ENCODE measurements at regions not wholly inside any gene's neighbourhood (a gene's known extent, or its start where the extent isn't known, plus 50 kb on each side); places are given as distances from the start of the nearest gene placed in this dataset.
"Not testable (repeated sequence)": the region's sequence is repeated elsewhere in the genome, so short reads cannot be mapped to it uniquely, and the experiment has no call there.

GRCh38 chr2:215819713-215820112 lies 193.6 kb downstream of the MREG start:
- H3K4me1 ChIP-seq (ENCODE audit: control insufficient read depth, insufficient read depth, low read length); DNase-seq (ENCODE audit: low read depth, low spot score); H2AFZ ChIP-seq (ENCODE audit: control insufficient read depth, low read depth, low read length); FAIRE-seq; H3K79me2 ChIP-seq (ENCODE audit: control insufficient read depth, insufficient read depth, low read length); BruUV-seq (replicated peaks); POLR2A ChIA-PET; intact Hi-C loops (cut with micrococcal nuclease; ENCODE audit: unreplicated experiment); H4K20me1 ChIP-seq (ENCODE audit: control insufficient read depth, insufficient read depth); SMC1A ChIA-PET (ENCODE audit: uncharacterized antibody, unreplicated experiment); H3K4me2 ChIP-seq (ENCODE audit: control insufficient read depth, insufficient read depth); H3K36me3 ChIP-seq (ENCODE audit: control insufficient read depth in 2 of 2, insufficient read depth in 2 of 2, low read length in 1 of 2); ATAC-seq; H3K4me3 ChIP-seq; H3K27me3 ChIP-seq (replicated peaks in 1 of 2; ENCODE audit: control insufficient read depth in 2 of 2, insufficient read depth in 2 of 2, low read length in 1 of 2); in situ Hi-C loops (cut with MboI); H3K9ac ChIP-seq (ENCODE audit: control insufficient read depth, insufficient read depth, low read length); RAD21 ChIA-PET (ENCODE audit: unreplicated experiment); H3K9me3 ChIP-seq (replicated peaks; ENCODE audit: control insufficient read depth, insufficient read depth, low read length); H3K27ac ChIP-seq (ENCODE audit: control insufficient read depth, insufficient read depth): not testable (repeated sequence)
- CTCF ChIA-PET, result interaction anchor here (1.9 kb wide), 1 partner anchor 8 kb away, joined by 8 read pairs; no protein-coding TSS in a partner anchor
- WGBS (ENCODE audit: insufficient coverage, insufficient replicate concordance, low lambda C conversion rate, missing lambda C conversion rate), result 44% methylated on average over 3 of the region's 3 CpGs

GRCh38 chr2:215817046-215817445 lies 196.3 kb downstream of the MREG start:
- Histone ChIP-seq H3K4me3 (no peak overlapping the region), H3K27me3 (replicated peaks in 1 of 2; ENCODE audit: control insufficient read depth in 2 of 2, insufficient read depth in 2 of 2, low read length in 1 of 2) (no peaks in the 10 kb centered on the region), H2AFZ (ENCODE audit: control insufficient read depth, low read depth, low read length) (no peak overlapping the region), H3K4me2 (ENCODE audit: control insufficient read depth, insufficient read depth) (no peak overlapping the region), H3K4me1 (ENCODE audit: control insufficient read depth, insufficient read depth, low read length) (peaks cover 8% of the 10 kb centered on the region), H3K27ac (ENCODE audit: control insufficient read depth, insufficient read depth) (no peak overlapping the region), H3K79me2 (ENCODE audit: control insufficient read depth, insufficient read depth, low read length) (no peaks in the 10 kb centered on the region), H4K20me1 (ENCODE audit: control insufficient read depth, insufficient read depth) (no peaks in the 10 kb centered on the region), H3K9me3 (replicated peaks; ENCODE audit: control insufficient read depth, insufficient read depth, low read length) (peaks cover 2% of the 10 kb centered on the region; the same call in 1 of the 3 replicates), H3K9ac (ENCODE audit: control insufficient read depth, insufficient read depth, low read length) (no peak overlapping the region), H3K36me3 (ENCODE audit: control insufficient read depth in 2 of 2, insufficient read depth in 2 of 2, low read length in 1 of 2) (no peaks in the 10 kb centered on the region)
- ChIA-PET RAD21 (ENCODE audit: unreplicated experiment) (interaction anchor here (1.4 kb wide), 1 partner anchor 11 kb away, joined by 6 read pairs; no protein-coding TSS in a partner anchor), SMC1A (ENCODE audit: uncharacterized antibody, unreplicated experiment) (interaction anchor here (0.6 kb wide), 1 partner anchor 214 kb away, joined by 3 read pairs; no protein-coding TSS in a partner anchor), CTCF (interaction anchor here (1.0 to 1.5 kb wide), 2 partner anchors 96 to 251 kb away, joined by 3 read pairs; no protein-coding TSS in a partner anchor), POLR2A (no interaction called here)
- 50% methylated on average over 1 of the region's 1 CpG for WGBS (ENCODE audit: insufficient coverage, insufficient replicate concordance, low lambda C conversion rate, missing lambda C conversion rate)
- no TSS peak for BruUV-seq (replicated peaks)
- ATAC-seq (no peak), FAIRE-seq (no peak), DNase-seq (ENCODE audit: low read depth, low spot score) (no peak)
- in situ Hi-C loops (cut with MboI), result no loop called here
- intact Hi-C loops (cut with micrococcal nuclease; ENCODE audit: unreplicated experiment), result no loop called here
- TF ChIP-seq IKZF1 (conservative IDR thresholded peaks at IDR 0.05) (no peak), BRCA1 (IDR thresholded peaks at IDR 0.05; ENCODE audit: low read depth, low read length) (no peak), MTA2 (IDR thresholded peaks at IDR 0.05; ENCODE audit: low read depth) (no peak), CREM (IDR thresholded peaks at IDR 0.05; ENCODE audit: low read depth) (no peak), SMAD5 (IDR thresholded peaks at IDR 0.05; ENCODE audit: low read depth) (no peak), KLF5 (IDR thresholded peaks at IDR 0.05; ENCODE audit: partially characterized antibody) (no peak), ETV6 (conservative IDR thresholded peaks at IDR 0.05 in 1 of 2, IDR thresholded peaks at IDR 0.05 in 1 of 2; ENCODE audit: borderline replicate concordance in 1 of 2, low read depth in 1 of 2) (no peak), MYC (IDR thresholded peaks at IDR 0.05; ENCODE audit: insufficient read depth, insufficient read length, insufficient replicate concordance, low read length, severe bottlenecking) (no peak), SPI1 (IDR thresholded peaks at IDR 0.05; ENCODE audit: borderline replicate concordance, insufficient read depth, low read depth, low read length) (no peak), SIX5 (IDR thresholded peaks at IDR 0.05; ENCODE audit: low read depth, low read length, severe bottlenecking) (no peak), MXI1 (IDR thresholded peaks at IDR 0.05; ENCODE audit: low read depth, low read length) (no peak), NFYA (IDR thresholded peaks at IDR 0.05; ENCODE audit: borderline replicate concordance, low read depth, low read length) (no peak), ASH2L (IDR thresholded peaks at IDR 0.05; ENCODE audit: borderline replicate concordance, low read depth) (no peak), ATF3 (IDR thresholded peaks at IDR 0.05; ENCODE audit: borderline replicate concordance, extremely low read depth, low read depth, low read length) (no peak), IKZF2 (IDR thresholded peaks at IDR 0.05) (no peak)
